Left colon (tissue), 2 donors: ENCODE measurements at regions not wholly inside any gene's neighbourhood (a gene's known extent, or its start where the extent isn't known, plus 50 kb on each side); places are given as distances from the start of the nearest gene placed in this dataset.

Experiments
- ATAC-seq: fragments of 200-7000 bp; cut with Tn5 transposase; one replicate; pipeline ENCODE4 v1.9.1; 2020; ENCODE audit warnings: mild to moderate bottlenecking, moderate library complexity
- DNase-seq, 2 donors: peaks; one replicate each; pipeline ENCODE4 v3.0.0-alpha.2; 2020
- intact Hi-C, 2 donors: fragments of 100-400 bp; cut with DNase I in 1 of 2; cut with micrococcal nuclease in 1 of 2; formaldehyde crosslinking; loops; one replicate each; pipeline versions ENCODE4 v1.11.2 to v1.14.0; 2022; cut with DNase I, micrococcal nuclease
- donor health status: DM: no; HTN: no; CAD: no.
- donor health status: DM: yes; HTN: yes; CAD: no.

DNA sequence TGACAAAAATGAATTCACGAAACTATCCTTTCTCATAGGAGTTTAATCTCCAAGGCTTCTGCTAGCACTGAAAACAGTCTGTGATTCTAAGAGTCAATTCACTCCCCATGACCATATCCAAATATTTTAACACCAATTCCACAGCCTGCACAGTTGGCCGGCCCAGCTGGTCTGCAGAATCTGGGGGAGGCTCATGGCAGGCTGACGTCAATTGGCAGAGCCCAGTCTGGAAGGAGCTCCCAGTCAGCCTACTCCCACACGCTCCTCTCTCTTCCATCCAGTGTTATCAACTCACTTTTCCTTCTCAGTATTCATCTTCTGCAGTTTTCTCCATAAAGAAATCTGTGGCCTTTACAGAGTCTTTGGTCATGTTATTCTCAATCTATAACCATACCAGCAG is 111.0 kb downstream of the TBXT start:
- ATAC-seq: no peak
- intact Hi-C loops: no loop called here
- peak; percentile 7 to 33 for DNase-seq

DNA sequence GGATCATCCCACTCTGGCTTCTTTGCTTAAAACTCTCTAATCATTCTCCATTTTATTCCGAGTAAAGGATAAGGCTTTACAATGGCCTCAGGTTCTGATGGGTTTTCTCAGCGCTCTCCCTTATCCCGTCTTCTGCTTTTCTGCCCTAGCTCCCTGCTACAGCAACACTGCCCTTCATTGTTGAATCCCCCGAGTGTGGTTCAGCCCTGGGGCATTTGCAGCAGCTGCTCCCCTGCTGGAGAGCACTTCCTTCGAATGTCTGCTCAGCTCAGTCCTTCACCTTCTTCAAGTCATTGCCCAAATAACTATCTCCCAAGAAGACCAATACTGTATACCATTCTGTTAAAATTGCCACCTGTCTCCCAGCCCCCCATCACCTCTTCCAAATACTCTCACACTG is 111.8 kb downstream of the TBXT start:
- DNase-seq: no peak
- intact Hi-C loops: no loop called here
- no peak for ATAC-seq

DNA sequence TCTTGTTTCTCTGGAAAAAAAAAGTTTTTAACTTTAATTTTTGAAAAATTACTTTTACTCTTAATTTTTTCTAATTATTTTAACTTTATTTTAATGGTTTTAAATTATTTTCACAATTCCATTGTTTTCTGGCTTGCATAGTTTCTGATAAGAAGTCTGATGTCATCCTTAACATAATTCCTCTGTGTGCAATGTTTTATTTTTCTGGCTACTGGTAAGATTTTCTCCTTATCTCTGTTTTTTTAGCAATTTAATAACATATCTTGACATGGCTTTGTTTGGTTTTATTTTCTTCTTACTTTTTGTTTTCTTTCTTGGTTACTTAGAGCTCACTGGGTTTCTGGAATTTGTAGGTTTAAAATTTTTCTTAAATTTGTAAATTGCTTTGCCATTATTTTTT is 114.8 kb downstream of the TBXT start:
- DNase-seq (no peak), ATAC-seq (no peak)
- intact Hi-C loops: no loop called here

DNA sequence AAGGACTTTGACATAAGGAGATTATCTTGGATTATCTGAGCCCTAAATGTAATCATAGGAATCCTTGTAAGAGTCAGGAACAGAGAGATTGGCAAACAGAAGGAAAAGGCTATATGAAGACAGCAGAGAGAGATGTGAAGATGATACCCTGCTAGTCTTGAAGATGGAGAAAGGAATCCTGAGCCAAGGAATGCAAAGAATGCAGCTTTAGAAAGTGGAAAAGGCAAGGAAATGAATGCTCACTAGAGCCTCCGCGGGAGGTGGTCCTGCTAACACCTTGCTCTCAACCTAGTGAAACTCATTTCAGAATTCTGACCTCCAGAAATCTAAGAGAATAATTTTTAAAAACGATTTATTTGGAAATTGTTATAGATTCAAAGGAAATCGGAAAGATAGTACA is 117.1 kb downstream of the TBXT start:
- no peak for ATAC-seq
- no peak for DNase-seq
- intact Hi-C loops: no loop called here

DNA sequence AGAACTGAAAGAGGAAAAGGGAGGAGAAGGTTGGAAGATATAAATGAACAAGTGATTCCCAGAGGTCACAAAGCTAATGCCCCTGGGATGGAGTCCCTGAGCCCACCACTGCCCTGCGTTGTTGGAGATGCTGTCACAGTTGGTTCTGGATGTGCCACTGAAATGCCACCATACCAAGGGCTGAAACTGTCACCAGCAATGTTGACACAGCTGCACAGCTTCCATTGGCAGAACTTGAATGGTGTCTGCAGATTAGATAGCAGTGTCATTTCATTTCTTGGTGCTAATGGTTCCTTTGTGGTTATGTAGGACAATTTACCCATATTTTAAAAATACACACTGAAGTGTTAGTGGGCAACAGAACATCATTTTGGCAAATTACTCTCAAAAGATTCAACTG is 120.7 kb downstream of the TBXT start:
- DNase-seq (no peak), ATAC-seq (no peak)
- intact Hi-C loops: no loop called here

DNA sequence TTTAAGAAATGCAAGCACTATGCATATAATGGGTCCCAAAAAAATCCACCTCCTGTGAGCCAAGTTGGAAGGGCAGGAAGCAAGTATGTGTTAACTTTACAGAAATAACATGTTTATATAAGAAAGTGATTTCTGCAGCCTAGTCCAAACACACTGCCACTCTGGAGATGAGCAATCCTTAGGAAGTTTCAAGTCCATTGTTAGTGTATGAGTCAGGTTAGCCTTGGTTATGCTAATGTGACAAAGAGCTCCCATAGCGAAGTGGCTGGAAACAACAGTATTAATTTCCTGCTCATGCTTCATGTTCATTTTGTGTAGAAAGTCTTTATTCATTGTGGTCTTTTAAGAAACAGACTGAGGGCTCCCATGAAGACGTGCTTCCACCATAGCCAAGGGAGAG is 121.4 kb downstream of the TBXT start:
- DNase-seq: no peak
- ATAC-seq: no peak
- intact Hi-C loops: no loop called here

DNA sequence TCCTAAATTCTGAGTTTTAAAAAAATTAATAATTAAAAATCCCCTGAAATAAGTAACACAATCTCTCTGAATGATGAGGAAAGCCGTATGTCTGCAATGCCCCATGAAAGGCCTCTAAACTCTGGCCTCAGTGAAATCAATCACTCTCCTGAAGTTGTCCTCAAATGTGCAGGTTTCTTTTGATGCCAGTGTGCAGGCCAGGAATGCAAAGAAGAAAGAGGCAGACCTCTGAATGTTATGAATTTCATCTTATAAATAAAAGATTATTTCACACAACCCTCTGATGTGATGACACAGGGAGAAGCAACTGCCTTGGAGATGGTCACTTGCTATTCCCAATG is 121.8 kb downstream of the TBXT start:
- DNase-seq (no peak), ATAC-seq (no peak)
- intact Hi-C loops: no loop called here

DNA sequence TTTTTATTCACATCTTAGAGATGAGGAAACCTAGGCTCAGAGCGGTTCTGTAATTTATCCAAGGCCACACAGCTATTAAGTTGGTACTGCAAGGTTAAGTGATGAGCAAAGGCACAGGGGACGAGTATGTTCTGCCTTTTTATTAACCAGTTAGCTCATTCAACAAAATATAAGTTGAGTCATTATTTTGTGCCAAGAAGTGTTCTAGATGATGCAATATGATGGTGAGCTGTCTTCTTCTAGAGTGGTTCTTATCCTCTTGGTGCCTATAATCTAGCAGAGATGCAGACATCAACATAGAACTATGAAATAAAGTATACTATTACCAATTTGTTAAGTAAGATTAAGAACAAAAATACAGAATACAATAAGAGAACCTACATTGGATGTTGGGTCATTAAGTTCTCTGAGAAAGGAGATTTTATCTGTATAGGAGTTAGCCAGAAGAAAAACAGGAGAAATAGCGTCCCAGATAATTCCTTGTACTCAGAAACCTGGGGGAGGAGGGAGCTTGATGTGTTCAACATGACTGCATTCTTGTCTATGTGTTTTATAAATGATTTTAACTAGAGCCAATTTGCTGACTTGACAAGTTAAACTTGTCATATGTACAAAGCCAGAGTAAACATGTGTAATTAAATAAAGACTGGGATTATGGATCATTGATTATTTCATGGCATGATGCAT is 122.3 kb downstream of the TBXT start:
- ATAC-seq (no peak), DNase-seq (no peak)
- intact Hi-C loops: no loop called here

DNA sequence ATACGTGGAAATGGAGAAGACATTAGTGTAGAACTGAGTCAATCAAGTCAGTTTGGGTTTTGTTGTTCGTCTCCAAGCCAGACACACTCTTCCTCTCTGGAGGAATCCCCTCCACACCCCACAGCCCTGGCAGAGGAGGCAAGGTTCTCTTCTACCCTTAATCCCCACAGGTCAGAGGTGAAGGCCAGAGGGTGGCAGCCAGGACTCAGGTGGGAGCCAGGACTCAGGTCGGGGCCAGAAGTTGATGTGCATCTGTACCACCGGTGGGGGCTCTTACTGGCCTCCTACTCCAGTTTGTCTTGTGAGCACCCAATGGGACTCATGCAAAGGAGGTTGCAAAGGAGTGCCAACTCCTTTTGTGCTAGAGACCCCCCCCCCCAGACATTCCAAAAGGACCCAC is 126.4 kb downstream of the TBXT start:
- no peak for ATAC-seq
- intact Hi-C loops: no loop called here
- DNase-seq: no peak

DNA sequence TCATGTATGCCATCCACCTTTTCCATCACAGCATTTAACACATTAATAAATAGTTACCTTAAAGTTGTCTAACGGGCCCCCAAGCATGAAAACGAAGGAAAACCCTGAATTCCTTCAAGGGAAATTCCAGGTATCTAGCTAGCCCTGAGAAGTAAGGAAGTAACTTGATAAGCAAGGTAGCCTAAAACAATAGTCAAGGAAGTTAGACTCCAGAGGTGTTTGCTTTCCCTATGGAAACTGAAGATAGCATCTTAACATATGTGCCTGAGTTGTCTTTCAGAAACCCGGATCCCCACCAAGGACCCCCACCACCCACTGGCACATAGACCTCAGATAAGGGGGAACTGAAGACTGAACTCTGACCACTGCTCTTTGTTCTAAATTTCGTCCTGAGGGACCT is 127.4 kb downstream of the TBXT start:
- intact Hi-C loops: no loop called here
- no peak for ATAC-seq
- DNase-seq: no peak

DNA sequence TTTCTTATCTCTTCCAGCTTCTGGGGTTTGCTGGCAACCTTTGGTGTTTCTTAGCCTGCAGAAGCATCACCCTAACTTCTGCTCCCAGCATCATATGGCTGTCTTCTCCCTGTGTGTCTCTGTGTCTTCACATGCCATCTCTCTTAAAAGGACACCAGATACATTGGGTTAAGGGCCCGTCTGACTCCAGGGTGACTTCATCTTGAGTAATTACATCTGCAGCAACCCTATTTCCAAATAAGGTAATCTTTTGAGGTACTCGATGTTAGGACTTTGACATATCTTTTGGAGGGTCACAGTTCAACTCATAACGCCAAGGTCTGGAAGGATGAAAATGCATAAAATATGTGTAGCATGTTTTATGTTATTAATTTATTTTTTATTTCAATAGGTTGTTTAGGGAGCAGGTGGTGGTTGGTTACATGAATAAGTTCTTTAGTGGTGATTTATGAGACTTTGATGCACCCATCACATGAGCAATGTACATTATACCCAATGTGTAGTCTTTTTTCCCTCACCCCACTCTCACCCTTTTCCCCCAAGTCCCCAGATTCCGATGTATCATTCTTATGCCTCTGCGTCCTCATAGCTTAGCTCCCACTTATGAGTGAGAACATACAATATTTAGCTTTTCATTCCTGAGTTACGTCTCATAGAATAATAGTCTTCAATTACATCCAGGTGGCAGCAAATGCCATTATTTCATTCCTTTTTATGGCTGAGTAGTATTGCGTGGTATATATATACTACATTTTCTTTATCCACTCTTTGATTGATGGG is 131.1 kb downstream of the TBXT start:
- intact Hi-C loops: no loop called here
- DNase-seq (no peak), ATAC-seq (no peak)

DNA sequence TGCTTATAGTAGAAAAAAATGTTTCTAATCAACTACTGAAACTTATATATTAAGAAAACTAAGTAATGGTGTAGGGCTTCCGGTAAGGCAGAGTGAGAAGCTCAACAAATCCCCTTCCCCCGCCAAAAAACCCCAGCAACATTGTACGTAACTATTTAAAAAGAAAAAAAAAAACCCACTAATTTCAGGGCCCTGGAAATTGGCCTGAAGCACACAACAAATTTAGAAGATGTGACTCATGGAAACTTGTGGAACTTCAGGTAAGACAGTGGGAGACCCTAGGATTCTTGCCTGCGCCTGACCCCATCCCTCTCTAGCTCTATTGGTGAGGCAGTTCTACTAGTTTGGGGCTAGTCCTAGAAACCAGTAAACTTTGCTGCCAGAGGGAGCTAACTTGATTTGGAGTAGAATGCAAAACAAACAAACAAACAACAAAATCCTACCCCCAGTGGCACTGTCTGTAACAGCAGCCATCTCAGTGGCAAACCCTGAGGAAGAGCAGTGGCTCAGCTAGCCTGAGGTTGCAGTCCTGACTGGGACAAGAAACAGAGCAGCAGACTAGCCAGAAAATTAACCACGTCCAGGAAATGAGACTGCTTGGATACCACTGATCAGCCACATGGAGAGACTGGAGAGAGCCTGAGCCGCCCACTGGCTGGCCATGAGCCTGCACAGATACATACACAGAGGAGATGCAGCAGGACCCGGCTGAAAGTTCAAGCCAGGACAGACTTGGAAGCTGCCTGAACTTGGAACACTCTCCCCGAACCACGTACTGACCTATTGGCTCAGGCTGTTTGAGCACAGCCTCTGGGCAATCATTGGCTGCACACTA is 135.1 kb downstream of the TBXT start:
- ATAC-seq (peak; percentile 35), DNase-seq (peak; percentile 18 to 65)
- intact Hi-C loops: no loop called here

DNA sequence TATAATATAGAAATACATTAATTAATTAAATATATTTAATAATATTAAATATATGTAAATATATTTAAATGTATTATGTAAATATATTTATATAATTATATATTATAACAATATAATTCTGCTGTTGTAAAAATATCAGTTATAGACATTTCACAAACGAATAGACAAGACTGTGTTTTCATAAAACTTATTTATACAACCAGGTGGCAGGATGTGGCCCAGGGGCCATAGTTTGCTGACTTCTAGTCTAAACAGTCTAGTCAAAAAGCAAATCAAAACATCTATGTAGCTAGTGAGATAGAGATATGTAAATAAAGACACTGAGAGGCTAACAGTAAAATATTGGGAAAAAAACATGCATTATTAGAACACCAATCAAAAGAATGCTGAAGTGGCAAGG is 136.4 kb downstream of the TBXT start:
- intact Hi-C loops: no loop called here

DNA sequence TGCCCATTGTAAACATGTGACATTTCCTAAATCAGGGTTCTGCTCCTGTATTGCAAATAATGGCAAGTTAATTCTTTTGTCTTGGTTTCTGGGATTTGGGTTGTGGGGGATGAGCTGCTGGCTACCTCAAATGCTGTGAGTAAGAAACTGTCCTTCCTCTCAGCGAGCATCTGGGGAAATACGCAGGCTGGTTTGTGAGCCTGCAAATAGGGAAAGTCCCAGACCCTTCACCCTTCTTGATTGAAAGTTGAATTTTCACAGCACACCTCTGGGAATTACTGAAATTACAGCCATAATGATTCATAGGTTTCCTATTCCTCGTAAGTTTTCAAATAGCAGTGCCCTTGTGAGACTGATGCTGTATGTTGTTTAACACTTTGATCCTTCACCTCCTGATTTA is 138.1 kb downstream of the TBXT start:
- DNase-seq (no peak), ATAC-seq (no peak)
- intact Hi-C loops: no loop called here

More for the DNA sequence above, 136.4 kb downstream of the TBXT start:
- ATAC-seq: no peak
- no peak for DNase-seq

DNA sequence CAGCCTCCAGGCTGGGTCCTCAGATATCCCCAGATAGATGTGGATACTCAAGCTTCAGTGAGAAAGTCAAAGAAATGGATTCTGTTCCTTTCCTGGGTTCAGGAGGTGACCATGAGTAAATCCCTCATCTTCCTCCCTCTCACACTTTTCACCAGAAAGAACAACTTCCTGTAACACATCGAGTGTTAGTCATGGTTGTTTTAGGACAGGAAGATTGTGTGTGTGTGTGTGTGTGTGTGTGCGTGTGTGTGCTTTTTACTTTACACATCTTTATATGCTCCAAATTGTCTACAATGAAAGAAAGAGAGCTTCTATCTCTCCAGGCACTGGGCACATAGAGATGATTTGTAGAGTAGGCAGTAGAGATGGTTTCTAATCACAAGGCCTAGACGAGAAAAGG is 139.9 kb downstream of the TBXT start:
- DNase-seq (no peak), ATAC-seq (no peak)

DNA sequence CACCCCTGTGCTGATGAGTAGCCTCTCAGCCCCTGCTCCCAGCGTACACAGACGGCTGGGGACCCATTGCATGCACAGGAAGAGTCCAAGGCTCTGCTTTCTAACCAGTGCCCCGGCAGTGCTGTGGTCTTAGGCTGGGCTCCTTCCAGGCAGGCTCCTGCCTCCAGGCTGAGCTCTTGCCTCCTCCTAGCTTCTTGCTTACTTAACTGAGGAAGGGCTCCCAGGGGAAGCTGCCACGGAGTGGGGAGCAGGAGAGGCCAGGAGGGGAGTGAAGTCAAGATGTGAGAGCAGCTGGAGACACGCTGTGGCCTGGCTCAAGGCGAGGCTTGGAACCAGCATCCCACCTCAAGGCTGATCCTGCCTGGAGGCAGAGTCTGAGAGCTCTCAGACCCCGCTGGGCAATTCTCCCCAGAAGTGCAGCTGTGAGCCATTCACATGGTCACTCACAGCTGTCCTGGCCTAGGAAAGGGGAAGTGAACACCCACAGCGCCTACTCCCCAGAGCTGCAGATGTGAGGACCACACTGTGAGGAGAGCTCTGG is 141.0 kb downstream of the TBXT start:
- ATAC-seq: no peak
- intact Hi-C loops: no loop called here
- no peak for DNase-seq

More for the DNA sequence above, 139.9 kb downstream of the TBXT start:
- intact Hi-C loops: no loop called here

DNA sequence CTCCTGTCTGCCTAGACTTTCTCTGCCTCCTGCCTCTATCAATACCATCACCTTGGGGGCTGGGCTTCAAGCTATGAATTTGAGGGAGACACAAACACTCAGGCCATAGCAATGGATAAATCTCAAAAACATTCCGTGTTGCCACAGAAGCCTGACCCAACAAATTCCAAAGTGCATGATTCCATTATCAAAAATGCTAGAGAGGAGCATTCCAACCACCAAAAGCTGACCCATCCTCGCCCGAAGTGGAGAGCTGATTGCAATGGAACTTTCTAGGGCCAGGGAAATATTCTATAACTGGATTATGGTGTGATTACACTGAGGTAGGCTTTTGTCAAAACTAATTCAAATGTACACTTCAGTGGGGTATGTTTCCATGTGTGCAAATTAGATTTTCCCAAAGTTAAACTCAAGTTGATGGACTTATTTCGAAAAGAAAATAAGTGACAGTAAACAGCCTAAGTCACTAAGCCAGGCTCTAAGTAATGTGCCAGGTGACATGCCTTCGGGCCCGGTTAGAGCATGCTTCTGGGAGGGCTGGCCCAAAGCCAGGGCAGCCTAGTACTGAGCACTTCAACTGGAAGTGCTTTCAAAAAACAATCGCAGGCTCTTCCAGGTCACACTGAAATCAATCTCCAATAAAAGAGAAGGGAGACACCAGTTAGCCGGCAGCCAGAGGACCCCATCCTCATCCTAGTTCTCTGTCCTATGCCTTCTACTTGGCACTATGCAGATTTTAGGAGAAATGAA is 142.3 kb downstream of the TBXT start:
- intact Hi-C loops: no loop called here
- DNase-seq (no peak), ATAC-seq (no peak)

DNA sequence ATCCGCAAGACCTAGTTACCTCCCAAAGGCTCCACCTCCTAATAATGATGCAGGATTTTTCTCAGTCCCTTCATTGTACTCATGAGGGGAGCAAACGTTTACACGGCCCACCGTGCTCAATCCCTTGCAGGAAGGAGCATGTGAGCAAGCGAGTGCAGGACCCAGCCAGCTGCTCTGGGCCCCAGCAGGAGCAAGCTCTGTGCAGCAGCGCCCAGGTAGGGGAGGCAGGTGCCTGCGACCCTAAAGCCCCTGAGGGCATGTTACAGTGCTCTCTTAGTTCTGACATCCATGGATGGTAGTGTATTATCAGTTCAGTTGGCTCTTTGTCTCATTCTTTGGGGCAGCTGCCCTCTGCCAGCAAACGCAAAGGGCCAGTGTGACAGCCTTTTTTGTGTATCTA is 143.4 kb downstream of the TBXT start:
- no peak for DNase-seq
- intact Hi-C loops: no loop called here
- no peak for ATAC-seq
